HUES48 (cell line): ENCODE measurements at regions not wholly inside any gene's neighbourhood (a gene's known extent, or its start where the extent isn't known, plus 50 kb on each side); places are given as distances from the start of the nearest gene placed in this dataset.

Experiments used
- H3K27ac ChIP-seq: one replicate; pipeline ENCODE4 v1.7.0; 2013; ENCODE audit warnings: low read depth, low read length, inconsistent platforms
- H3K27me3 ChIP-seq: 2 replicates; pipeline ENCODE4 v1.6.1; 2013; ENCODE audit warnings: mild to moderate bottlenecking, low read length; ENCODE audit not compliant: control insufficient read depth, insufficient read depth
- H3K36me3 ChIP-seq: 2 replicates; pipeline ENCODE4 v1.6.1; 2013; ENCODE audit warnings: low read length; ENCODE audit not compliant: control insufficient read depth, insufficient read depth
- H3K4me1 ChIP-seq: 2 replicates; pipeline ENCODE4 v1.6.1; 2013; ENCODE audit warnings: mild to moderate bottlenecking, low read length; ENCODE audit not compliant: control insufficient read depth, insufficient read depth
- H3K4me3 ChIP-seq: 2 replicates; pipeline ENCODE4 v1.5.1; 2013; ENCODE audit warnings: mild to moderate bottlenecking, low read depth, low read length
- H3K9ac ChIP-seq: 2 replicates; pipeline ENCODE4 v1.6.1; 2013; ENCODE audit warnings: mild to moderate bottlenecking, low read depth, low read length, moderate library complexity
- H3K9me3 ChIP-seq: 2 replicates; pipeline ENCODE4 v1.6.1; 2013; ENCODE audit warnings: low read length; ENCODE audit not compliant: control insufficient read depth, insufficient read depth

DNA sequence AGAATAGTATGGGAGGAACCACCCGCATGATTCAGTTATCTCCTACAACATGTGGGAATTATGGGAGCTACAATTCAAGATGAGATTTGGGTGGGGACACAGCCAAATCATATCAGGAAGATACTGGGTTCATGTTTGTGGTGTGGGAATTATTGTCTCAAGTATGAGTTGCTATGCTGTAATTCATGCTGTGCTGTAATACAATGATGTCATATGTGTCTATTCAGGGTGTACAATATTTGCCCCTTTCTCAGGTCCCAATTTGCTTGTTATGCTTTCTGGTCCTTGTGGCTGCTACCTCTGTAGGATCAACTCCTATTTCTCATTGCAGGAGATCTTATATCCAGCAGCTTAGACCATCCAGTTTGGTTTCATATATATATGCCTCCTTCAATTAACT is 52.2 kb upstream of the ARHGAP20 start:
- Histone ChIP-seq H3K4me1 (peaks cover 11% of the 10 kb centered on the region; the same call in 1 of the 2 replicates), H3K4me3 (no peak overlapping the region), H3K9ac (no peak overlapping the region), H3K27ac (no peak overlapping the region), H3K36me3 (no peaks in the 10 kb centered on the region), H3K9me3 (no peaks in the 10 kb centered on the region), H3K27me3 (no peaks in the 10 kb centered on the region)

- Histone ChIP-seq H3K9me3 (no peaks in the 10 kb centered on the region), H3K4me3 (no peak overlapping the region), H3K9ac (no peak overlapping the region), H3K27ac (peak overlapping the region; percentile 4), H3K4me1 (peaks cover 11% of the 10 kb centered on the region; the same call in 1 of the 2 replicates), H3K36me3 (no peaks in the 10 kb centered on the region), H3K27me3 (no peaks in the 10 kb centered on the region)
Observed at GRCh38 chr11:110763249-110764011, 51.2 kb upstream of the ARHGAP20 start.

- Histone ChIP-seq H3K4me3 (no peak overlapping the region), H3K27ac (no peak overlapping the region), H3K36me3 (no peaks in the 10 kb centered on the region), H3K9me3 (no peaks in the 10 kb centered on the region), H3K9ac (no peak overlapping the region), H3K27me3 (no peaks in the 10 kb centered on the region), H3K4me1 (peaks cover 11% of the 10 kb centered on the region; the same call in 1 of the 2 replicates)
Observed at GRCh38 chr11:110762590-110762989, 50.4 kb upstream of the ARHGAP20 start.
